ENCODE measurements at regions not wholly inside any gene's neighbourhood (a gene's known extent, or its start where the extent isn't known, plus 50 kb on each side); places are given as distances from the start of the nearest gene placed in this dataset.
"Not testable (repeated sequence)": the region's sequence is repeated elsewhere in the genome, so short reads cannot be mapped to it uniquely, and the experiment has no call there.

DNA sequence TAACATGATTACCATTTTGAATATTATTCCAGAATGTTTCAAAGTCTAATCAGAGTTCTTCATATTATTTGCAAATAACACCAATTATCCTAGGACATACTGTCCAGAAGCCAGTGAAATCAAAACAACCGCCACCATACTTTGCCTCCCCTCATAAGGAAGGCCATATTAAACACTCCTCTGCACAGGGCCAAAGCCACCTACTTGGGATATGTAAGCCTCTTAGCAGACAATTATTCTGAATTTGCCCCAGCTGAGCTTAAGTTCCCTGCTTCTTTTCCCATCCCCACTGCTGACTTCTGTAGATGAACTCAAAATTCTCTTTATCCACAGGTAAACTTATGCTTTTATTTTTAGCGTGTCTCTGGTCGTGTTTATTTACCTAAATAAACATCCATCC, 374.0 kb downstream of the KIF2B start:
- Histone ChIP-seq H4K91ac (ENCODE audit: insufficient read depth, low read depth, low read length) (no peak overlapping the region), H2AK9ac (replicated peaks; ENCODE audit: low read depth, low read length, poor library complexity) (no peak overlapping the region), H3K4me1 (ENCODE audit: control insufficient read depth, insufficient read depth, low read length) (no peaks in the 10 kb centered on the region), H3K9me3 (ENCODE audit: control insufficient read depth, insufficient read depth, low read length) (no peaks in the 10 kb centered on the region; the same call in 1 of the 2 replicates), H3K56ac (ENCODE audit: extremely low read depth, insufficient read depth, low read length) (no peak overlapping the region), H2BK120ac (ENCODE audit: low read depth, low read length) (no peak overlapping the region), H2AK5ac (ENCODE audit: low read depth, low read length) (no peak overlapping the region), H3K4me2 (ENCODE audit: low read depth, low read length) (no peak overlapping the region), H2AFZ (replicated peaks; ENCODE audit: low read length, poor library complexity) (no peak overlapping the region), H2BK5ac (ENCODE audit: low read depth, low read length, poor library complexity, severe bottlenecking) (no peak overlapping the region), H3K18ac (ENCODE audit: low read depth, low read length) (no peak overlapping the region), H3K27me3 (ENCODE audit: control insufficient read depth, insufficient read depth, low read length) (no peaks in the 10 kb centered on the region), H3K79me1 (ENCODE audit: low read depth in 1 of 2, low read length in 2 of 2) (no peaks in the 10 kb centered on the region), H3K4ac (ENCODE audit: low read depth, low read length) (no peak overlapping the region), H4K5ac (ENCODE audit: low read depth, low read length) (no peak overlapping the region), H2BK15ac (ENCODE audit: low read depth, low read length) (no peak overlapping the region), H3K9ac (ENCODE audit: low read depth, low read length) (no peak overlapping the region), H3K27ac (ENCODE audit: insufficient read depth, low read length) (no peak overlapping the region), H4K20me1 (ENCODE audit: insufficient read depth, low read length) (no peaks in the 10 kb centered on the region), H3K23ac (ENCODE audit: low read depth, low read length) (no peak overlapping the region), H3K4me3 (ENCODE audit: insufficient read depth, low read depth, low read length) (no peak overlapping the region), H3K14ac (replicated peaks; ENCODE audit: low read depth, low read length) (no peak overlapping the region), H4K8ac (ENCODE audit: low read depth in 2 of 2, low read length in 2 of 2) (no peak overlapping the region), H3K36me3 (ENCODE audit: control insufficient read depth, insufficient read depth, low read length) (no peaks in the 10 kb centered on the region), H3K9me1 (ENCODE audit: insufficient read depth, low read length) (no peaks in the 10 kb centered on the region), H2BK20ac (ENCODE audit: low read depth, low read length) (no peak overlapping the region)
- WGBS, 2 experiments (ENCODE audit: extremely low coverage in 2 of 2, insufficient read length in 1 of 2) = 60% methylated on average over 1 of the region's 3 CpGs; no CpG with 5 or more reads in 1 of the 2 experiments
- TF ChIP-seq FOS (IDR thresholded peaks at IDR 0.05; ENCODE audit: low read depth, low read length) (no peak), SMC3 (IDR thresholded peaks at IDR 0.05; ENCODE audit: low read depth, low read length) (no peak), MAFK (IDR thresholded peaks at IDR 0.05; ENCODE audit: low read depth, low read length) (no peak), MXI1 (IDR thresholded peaks at IDR 0.05; ENCODE audit: borderline replicate concordance, low read depth, low read length) (no peak), USF2 (IDR thresholded peaks at IDR 0.05; ENCODE audit: low read depth, low read length) (no peak)
- in situ Hi-C loops (cut with MboI; ENCODE audit: low sequenced_read_pairs) (no loop called here), dilution Hi-C loops (cut with HindIII; ENCODE audit: low sequenced_read_pairs, unreplicated experiment) (no loop called here), intact Hi-C loops (cut with micrococcal nuclease) (no loop called here)
- no peak for DNase-seq
- ATAC-seq (ENCODE audit: low read depth) = no peak
- ChIA-PET CTCF (no interaction called here), POLR2A (ENCODE audit: unreplicated experiment) (no interaction called here)
- BruUV-seq (replicated peaks) = no TSS peak

DNA sequence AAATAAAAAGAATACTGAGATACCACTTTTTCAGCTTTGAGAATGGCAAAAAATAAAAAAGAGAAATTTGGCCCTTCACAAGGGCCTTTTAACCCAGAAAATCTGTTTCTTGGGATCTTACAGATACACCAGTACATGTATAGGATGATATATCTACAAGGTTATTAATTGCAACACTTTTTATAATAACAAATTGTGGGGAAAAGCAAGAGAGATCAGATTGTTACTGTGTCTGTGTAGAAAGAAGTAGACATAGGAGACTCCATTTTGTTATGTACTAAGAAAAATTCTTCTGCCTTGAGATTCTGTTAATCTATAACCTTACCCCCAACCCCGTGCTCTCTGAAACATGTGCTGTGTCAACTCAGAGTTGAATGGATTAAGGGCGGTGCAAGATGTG, 378.7 kb downstream of the KIF2B start:
- BruUV-seq (replicated peaks); H2AK9ac ChIP-seq (replicated peaks; ENCODE audit: low read depth, low read length, poor library complexity); DNase-seq; H3K14ac ChIP-seq (replicated peaks; ENCODE audit: low read depth, low read length); H3K27me3 ChIP-seq (ENCODE audit: control insufficient read depth, insufficient read depth, low read length); H4K91ac ChIP-seq (ENCODE audit: insufficient read depth, low read depth, low read length); H3K27ac ChIP-seq (ENCODE audit: insufficient read depth, low read length); H4K5ac ChIP-seq (ENCODE audit: low read depth, low read length); H2AK5ac ChIP-seq (ENCODE audit: low read depth, low read length); H3K36me3 ChIP-seq (ENCODE audit: control insufficient read depth, insufficient read depth, low read length); H3K4me2 ChIP-seq (ENCODE audit: low read depth, low read length); H3K4me3 ChIP-seq (ENCODE audit: insufficient read depth, low read depth, low read length); POLR2A ChIA-PET (ENCODE audit: unreplicated experiment); H4K8ac ChIP-seq (ENCODE audit: low read depth in 2 of 2, low read length in 2 of 2); H3K4me1 ChIP-seq (ENCODE audit: control insufficient read depth, insufficient read depth, low read length); H3K9me3 ChIP-seq (ENCODE audit: control insufficient read depth, insufficient read depth, low read length); in situ Hi-C loops (cut with MboI; ENCODE audit: low sequenced_read_pairs); intact Hi-C loops (cut with micrococcal nuclease); H3K9ac ChIP-seq (ENCODE audit: low read depth, low read length); H4K20me1 ChIP-seq (ENCODE audit: insufficient read depth, low read length); H2BK5ac ChIP-seq (ENCODE audit: low read depth, low read length, poor library complexity, severe bottlenecking); CTCF ChIA-PET; H2BK120ac ChIP-seq (ENCODE audit: low read depth, low read length); H2BK20ac ChIP-seq (ENCODE audit: low read depth, low read length); H3K79me1 ChIP-seq (ENCODE audit: low read depth in 1 of 2, low read length in 2 of 2); H3K18ac ChIP-seq (ENCODE audit: low read depth, low read length); dilution Hi-C loops (cut with HindIII; ENCODE audit: low sequenced_read_pairs, unreplicated experiment); H3K4ac ChIP-seq (ENCODE audit: low read depth, low read length); H3K23ac ChIP-seq (ENCODE audit: low read depth, low read length); H2AFZ ChIP-seq (replicated peaks; ENCODE audit: low read length, poor library complexity); H3K56ac ChIP-seq (ENCODE audit: extremely low read depth, insufficient read depth, low read length); H2BK15ac ChIP-seq (ENCODE audit: low read depth, low read length); ATAC-seq (ENCODE audit: low read depth); H3K9me1 ChIP-seq (ENCODE audit: insufficient read depth, low read length): not testable (repeated sequence)
- no CpG with 5 or more reads among the region's 2 CpGs for WGBS, 2 experiments (ENCODE audit: extremely low coverage in 2 of 2, insufficient read length in 1 of 2)

Data from IMR-90 (cell line).